Urothelium cell line (cell line): ENCODE measurements at regions not wholly inside any gene's neighbourhood (a gene's known extent, or its start where the extent isn't known, plus 50 kb on each side); places are given as distances from the start of the nearest gene placed in this dataset.

ENCODE experiments used
- DNase-seq: peaks from one replicate; pipeline ENCODE4 v3.0.0; 2011; ENCODE audit warnings: low spot score, mixed read lengths
- FAIRE-seq: peaks from 2 replicates; lab custom pipeline; 2011; peaks lifted over from hg19 to GRCh38; lab: Jason Lieb, UNC

DNA sequence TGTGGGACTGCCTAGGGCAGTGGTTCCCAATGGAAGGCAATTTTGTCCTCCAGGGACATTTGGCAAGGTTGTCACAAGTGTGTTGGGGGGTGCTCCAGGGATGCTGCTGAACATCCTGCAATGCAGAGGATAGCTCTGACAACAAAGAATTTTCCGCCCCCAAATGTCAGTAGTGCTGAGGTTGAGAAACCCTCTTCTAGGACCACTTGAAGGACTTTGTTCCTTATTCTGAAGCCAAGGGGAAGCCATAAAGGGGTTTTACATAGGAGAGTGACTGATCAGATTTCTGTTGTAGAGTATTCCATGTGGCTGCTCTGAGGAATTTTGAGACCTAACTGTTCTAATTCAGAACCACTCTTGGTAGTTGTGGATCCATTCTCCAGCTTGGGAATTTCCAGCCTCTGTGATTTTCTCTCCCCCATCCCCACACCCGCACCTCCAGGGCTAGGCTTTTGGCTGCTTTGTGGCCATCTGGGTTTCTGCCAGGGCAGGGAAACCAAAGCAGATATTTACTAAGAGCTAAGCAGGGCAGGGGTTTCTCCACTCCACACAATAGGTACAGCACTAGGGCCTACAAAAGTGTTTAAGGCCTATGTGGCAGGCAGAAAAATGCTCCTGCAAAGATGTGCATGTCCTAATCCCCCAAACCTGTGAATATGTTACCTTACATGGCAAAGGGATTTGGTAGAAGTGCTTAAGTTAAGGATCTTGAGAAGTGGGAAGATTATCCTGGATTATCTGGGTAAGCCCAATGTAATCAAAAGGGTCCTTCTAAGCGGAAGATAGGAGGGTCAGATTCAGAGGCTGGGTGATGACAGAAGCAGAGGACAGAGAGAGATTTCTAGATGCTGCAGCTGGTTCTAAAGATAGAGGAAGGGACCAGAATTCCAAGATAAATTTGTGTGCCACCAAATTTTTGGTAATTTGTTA is 135.4 kb downstream of the TMEM17 start:
- FAIRE-seq (no peak), DNase-seq (no peak)

DNA sequence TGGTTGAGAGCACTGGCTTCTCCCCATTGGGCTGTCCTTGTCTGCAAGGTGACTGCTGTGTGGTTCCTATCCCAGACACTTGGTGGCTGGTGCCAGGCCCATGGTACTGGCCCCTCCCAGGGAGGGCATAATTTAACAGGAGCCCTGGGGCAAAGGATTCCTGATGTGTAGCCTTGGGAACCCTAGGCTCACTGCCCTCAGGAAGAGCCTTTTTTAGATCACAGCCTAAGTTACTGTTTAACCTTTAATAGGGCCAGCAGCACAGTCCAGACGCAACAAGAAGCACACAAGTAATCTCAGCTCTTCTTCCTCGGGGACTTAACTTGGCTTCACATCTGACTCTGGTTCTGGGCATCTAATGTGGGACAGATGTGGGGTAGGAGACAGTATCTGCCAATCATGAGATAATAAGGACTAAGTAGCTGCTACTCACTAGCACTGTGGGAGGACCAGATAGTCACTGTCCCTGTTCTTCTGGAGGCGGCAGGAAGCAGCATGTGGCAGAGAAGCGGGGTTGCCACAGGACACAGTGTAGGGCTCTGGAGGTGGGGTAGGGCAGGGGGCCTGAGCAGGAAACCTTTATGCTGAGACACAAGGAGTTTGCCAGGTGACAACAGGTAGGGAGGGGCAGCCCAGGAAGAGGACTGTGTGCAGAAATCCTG is 136.3 kb downstream of the TMEM17 start:
- no peak for DNase-seq
- no peak for FAIRE-seq

DNA sequence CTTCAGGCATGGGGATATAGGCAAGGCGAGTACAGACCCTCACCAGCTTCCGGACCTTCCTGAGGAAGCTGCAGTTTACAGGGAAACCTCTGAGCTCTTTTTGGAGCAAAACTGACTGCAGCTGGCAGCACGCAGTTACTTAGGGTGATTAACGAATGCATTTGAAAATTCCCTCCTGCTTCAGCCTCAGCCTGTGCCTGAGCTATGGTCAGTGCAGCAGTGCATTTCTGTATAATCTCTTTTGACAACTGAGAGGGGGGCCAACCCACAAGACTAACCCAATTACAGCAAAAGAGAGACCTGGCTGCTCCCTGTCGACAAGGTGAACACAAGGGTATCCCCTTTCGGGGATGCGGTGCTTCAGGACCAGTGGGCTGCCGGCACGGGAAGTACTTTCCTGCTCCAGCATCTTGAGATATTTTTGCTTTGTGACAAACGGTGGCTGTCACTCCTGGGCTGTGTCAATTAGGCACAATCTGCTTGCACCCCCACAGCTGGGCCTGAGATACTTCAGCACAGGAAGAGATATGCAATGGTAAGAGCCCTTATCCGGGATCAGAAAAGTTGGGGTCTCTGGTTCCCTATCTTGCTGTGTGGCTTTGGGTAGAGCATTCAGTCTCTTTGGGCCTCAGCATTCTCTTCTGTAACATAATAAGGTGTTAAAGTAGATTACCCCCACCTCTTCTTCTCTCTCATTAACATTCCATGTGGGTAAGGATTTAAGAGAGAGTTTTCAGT is 141.0 kb downstream of the TMEM17 start:
- FAIRE-seq (no peak), DNase-seq (no peak)

DNA sequence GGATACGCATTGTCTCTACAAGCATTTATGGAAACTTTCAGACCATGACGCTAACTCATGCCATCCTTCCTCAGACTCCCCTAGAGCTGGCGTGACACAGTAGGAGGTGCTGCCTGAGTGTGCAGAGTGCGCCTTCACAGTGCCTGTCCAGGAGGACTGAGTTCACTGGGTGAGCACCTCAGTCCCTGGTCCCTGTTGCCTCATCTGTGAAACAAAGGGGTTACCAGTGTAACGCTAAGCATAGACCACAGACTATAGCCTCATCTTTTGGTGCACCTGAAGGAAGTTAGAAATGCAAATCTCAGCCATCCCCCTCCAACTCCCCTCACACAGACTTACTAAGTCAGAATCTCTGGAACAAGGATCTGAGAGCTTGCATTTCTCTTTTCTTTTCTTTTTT is 142.8 kb downstream of the TMEM17 start:
- FAIRE-seq = no peak
- no peak for DNase-seq

DNA sequence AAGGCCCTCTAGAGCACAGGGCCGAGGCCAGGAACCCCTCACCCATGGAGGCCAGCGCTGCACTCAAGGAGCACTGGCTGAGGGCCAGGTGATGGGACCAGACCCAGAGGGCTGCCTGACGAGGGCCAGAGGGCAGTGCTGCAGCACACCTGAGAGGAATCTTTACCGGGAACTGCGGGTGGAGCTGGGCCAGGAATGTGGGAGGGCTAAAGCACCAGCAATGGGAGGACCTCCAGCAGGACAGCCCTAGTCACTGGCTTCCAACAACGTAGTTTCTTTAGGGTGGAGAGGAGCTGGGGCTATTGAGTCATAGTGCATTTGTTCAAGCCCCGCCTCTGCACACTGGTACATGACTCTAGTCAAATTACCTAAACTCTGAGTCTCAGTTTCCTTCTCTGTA is 143.4 kb downstream of the TMEM17 start:
- DNase-seq (no peak), FAIRE-seq (no peak)

DNA sequence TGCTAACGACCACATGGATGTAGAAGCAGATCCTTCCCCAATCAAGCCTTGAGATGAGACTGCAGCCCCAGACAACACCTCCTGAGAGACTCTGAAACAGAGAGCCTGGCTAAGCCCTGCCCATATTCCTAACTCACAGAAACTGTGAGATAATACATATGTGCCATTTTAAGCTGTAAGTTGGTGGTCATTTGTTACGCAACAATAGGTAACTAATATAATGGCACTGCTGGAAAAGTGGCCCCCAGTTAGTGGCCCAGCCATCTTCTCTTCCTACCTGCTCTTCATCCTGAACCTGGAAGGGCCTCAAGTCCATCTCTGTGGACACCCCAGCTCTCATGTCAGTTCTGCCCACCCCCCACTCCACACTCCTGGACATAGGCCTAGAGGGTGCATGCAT is 144.0 kb downstream of the TMEM17 start:
- no peak for FAIRE-seq
- no peak for DNase-seq

DNA sequence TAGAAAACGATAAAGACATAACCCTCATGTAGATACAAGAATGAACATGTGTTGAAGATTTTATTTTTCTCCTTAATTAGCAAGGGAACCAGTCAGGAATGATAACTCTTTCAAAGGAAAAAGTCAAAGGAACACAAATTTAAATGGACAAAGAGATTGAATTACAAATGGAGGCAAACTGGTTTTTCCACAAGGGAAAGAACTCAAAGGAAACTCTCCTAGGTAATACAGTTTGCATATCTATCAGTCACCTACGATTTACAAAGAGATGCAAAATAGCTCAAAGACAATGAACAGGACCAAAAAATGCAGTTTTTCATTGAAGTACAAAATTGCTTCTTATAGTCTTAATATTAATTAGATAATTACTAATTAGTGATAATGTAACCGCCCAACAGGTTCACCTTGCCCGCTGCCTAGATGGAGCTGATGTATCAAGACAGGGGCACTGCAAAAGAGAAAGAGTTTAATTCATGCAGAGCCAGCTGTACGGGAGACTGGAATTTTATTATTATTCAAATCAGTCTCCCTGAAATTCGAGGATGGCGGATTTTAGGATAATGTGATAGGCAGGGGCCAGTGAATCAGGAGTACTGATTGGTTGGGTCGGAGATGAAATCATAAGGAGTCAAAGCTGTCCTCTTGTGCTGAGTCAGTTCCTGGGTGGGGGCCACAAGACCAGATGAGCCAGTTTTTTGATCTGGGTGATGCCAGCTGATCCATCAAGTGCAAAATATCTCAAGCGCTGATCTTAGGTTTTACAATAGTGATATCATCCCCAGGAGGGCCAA is 151.0 kb downstream of the TMEM17 start:
- FAIRE-seq (no peak), DNase-seq (no peak)

DNA sequence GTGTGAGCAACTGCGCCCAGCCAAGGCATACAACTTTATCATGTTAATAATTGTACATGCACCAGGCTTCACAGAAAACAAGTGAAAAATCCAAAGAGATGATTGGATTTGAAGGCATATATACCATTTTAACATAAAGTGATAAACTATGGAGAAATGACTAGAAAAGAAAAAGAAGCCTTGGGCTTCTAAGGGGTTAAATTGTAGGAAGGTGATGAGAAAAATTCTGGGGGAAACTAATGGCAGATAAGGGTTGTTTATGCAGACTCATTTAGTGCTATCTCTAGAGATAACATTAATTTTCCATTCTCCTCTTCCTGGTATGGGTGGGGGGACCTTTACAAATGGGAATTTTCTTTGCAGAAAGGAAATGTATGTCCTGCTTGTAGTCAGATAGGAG is 154.0 kb downstream of the TMEM17 start:
- DNase-seq (no peak), FAIRE-seq (no peak)

DNA sequence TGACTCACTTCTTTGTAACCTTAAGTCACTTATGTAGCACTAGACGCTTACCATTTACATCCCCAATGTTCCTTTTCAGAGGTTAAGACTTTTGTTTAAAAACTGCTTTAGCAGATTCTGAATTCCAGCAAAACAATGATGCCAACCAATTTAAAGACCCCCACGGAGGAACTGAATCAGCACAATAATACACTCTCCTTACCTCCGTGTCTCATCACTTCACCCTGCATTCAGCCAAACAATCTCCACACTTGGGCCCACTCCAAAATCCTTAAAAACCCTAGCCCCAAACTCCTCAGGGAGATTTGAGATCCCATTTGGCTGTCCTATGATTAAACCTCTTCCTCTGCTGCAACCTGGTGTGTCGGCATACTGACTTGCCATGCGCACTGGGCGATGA is 153.9 kb downstream of the B3GNT2 start:
- no peak for DNase-seq
- FAIRE-seq = no peak

DNA sequence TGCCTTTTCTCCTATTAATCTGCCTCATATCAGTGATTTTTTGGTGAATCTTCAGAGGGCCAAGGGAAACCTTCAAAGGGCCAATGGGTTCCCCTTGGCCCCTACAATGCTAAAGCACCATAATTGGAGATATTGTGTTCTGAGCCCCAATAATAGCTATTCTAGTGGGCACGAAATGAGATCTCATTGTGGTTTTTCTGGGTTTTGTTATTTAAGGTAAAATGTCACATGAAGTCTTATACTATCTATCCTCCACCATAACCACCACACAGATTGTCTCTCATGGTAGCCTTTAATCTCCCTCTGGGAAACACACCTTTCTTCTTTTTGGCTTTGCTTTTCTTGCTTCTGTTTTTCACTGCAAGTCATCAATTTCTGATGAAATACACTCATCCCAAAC is 152.8 kb downstream of the B3GNT2 start:
- no peak for DNase-seq
- no peak for FAIRE-seq

DNA sequence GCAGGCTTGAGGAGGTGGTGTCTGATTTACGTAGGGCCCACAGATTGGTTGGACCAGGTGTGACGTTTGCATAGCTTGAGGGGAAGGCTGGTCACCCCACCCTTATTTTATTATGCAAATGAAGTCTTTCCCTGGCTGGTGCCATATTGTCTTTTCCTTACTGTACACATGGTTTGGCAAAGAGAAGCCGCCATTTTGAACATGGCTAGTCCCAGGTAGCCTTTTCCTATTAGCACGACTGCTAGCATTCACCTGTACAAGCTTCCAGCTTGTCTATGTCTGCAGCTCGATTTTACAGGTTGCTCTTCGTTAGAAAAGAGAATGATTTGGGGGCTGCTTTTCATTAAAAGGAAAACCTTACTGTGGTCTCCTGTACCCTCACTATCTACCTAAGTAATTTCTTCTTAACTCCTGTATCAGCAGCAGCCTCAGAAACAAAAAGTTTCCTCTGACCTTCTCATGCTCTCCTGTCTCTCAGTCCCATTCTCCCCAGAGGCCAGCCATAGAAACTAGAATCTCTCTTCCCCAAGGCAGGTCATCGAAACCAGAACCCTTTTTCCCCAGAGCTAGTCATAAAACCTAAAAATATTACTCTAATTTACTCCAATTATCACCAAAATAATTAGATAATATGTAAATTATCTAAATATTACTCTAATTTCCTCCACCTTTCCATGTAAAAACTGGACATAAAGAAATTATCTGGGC is 151.8 kb downstream of the B3GNT2 start:
- FAIRE-seq (no peak), DNase-seq (no peak)

DNA sequence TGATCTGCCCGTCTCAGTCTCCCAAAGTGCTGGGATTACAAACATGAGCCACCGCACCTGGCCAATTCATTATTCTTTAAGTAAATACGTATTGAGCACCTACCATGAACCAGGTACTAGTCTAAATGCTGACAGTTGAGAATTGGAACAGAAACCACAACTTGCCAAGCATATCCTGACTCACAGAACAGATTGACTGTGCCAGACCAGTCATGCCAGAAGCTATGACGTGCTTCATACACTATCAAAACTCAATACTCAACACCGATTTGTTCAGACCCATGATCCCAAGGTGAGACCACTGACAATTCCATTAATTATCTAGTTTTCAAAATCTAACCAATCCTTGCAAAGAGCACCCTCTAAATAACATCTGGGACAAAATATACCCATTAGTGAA is 148.6 kb downstream of the B3GNT2 start:
- DNase-seq (no peak), FAIRE-seq (no peak)

DNA sequence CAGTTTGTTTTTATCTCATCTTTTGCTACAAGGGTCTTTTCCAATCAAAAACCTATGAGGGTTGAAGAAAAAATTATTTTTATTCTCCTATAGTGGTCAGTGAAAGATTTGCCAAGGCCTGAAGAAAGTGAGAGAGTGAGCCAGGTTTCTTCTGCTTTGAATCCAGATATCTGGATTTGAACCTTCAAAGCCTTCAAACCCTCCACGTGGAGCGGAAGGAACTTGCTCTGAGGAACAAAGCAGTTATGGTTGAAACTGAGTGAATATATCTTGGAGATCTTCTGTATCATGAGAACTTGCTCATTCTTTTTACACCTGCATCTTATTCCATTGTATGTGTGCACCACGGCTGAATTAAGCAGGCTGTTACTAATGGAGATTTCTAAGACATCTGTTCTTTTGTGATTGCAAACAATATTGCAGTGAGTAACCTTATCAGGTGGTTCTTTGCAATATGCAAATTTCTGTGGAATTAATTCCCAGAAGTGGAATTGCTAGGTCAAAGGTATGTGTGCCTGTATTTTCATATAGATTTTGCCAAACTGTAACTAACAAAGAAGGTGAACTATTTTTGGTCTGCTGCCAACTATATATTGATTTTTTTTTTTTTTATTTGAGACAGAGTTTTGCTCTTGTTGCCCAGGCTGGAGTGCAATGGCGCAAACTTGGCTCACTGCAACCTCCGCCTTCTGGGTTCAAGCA is 147.9 kb downstream of the B3GNT2 start:
- FAIRE-seq = no peak
- no peak for DNase-seq

DNA sequence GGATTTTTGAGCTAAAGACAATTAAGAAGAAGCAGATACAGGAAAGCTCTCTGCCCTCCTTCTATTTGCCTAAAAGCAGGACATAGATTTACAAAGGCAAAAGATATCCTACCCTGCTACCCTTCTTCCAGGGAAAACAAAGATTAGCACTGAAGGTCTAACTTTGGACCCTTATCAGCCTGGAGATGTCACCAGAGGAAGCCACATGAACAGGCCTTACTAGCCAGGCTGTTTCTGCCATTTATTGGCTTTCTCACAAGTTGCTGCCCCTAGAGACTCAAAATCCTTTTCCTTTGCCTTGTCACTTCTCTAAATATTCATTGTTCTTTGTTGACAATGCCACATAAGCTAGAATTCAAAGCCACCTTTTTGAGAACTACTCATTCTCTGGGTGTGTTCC is 147.3 kb downstream of the B3GNT2 start:
- no peak for DNase-seq
- FAIRE-seq = no peak

DNA sequence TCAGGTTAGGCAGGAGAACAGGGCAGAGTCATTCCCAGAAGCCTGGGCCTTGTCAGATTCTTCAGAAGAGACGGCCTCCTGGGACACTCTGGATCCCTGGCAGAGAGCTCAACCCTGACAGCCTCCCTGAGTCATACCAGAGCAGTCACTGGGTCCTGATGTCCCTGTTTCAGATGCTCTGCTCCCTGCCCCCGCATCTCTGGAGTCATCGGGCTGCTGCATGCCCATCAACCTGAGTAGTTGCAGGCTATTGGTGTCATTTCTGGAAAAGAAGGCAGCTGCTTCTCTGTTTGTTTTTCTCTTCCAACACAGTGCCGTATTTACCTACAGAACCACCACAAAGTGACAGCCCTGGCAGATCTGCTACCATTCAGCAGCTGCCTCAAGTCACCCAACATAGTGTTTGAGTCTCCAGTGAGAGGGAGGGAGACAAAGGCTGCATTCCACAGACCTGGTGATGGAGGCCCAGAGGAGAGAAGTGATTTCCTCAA is 145.1 kb downstream of the B3GNT2 start:
- FAIRE-seq (no peak), DNase-seq (peak; percentile 26)

DNA sequence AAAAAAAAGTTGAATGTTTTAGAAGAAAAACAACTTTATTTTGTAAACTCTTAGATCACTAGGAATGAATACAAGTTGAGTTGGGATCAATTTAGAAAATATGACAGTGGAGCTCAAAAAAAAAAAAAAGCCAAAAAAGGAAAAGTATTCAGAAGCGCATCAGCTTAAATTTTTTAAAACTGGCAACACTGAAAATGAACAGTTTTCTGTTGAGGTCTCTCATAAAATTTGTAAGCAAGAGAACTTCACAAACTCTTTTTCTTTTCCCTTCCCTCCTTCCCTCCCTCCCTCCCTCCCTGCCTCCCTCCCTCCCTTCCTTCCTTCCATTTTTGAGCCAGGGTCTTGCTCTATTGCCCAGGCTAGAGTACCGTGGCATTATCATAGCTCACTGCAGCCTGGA is 143.9 kb downstream of the B3GNT2 start:
- FAIRE-seq = no peak
- no peak for DNase-seq

DNA sequence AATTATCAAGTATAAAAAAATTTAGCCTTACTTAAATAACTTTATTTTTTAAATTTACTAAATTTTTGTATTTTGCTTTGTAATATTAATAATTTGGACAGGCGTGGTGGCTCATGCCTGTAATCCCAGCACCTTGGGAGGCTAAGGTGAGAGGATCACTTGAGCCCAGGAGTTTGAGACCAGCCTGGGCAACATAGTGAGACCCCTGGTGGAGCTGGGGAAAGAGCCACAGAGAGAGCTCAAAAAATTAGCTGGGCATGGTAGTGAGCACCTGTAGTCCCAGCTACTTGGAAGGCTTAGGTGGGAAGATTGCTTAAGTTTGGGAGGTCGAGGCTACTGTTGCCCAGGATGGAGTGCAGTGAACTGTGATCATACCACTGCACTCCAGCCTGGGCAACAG is 143.5 kb downstream of the B3GNT2 start:
- FAIRE-seq (no peak), DNase-seq (no peak)

DNA sequence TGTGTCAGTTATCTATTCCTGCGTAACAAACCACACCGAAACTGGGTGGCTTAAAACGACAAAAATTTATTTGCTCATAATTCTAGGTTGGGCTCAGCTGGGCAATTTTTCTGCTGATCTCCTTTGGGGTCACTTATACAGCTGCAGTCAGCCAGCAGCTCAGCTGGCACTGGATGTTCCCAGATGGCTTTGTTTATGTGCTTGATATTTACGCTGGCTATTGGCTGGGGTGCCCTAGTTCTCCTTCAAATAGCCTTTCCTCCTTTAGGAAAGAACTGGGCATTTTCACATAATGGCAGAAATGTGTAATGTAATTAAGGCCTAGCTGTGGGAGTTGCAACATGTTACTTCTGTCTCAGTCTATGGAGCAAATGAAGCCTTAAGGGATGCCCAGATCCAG is 142.2 kb downstream of the B3GNT2 start:
- FAIRE-seq (no peak), DNase-seq (no peak)

DNA sequence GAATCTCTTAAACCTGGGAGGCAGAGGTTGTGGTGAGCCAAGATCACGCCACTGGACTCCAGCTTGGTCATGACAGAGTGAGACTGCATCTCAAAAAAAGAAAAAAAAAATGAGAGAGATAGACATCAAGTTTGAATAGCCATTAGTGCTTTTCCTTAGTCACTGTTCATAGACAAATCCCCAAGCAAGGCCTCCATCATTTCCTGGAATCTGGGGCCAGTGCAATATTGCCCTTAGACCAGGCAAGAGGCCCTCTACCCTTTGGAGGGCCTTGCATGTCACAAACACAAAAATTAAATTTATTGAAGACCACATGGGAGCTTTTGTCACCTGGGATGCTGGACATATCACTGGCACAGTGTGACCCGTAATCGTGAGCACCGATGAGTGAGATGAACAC is 141.5 kb downstream of the B3GNT2 start:
- DNase-seq (no peak), FAIRE-seq (no peak)

DNA sequence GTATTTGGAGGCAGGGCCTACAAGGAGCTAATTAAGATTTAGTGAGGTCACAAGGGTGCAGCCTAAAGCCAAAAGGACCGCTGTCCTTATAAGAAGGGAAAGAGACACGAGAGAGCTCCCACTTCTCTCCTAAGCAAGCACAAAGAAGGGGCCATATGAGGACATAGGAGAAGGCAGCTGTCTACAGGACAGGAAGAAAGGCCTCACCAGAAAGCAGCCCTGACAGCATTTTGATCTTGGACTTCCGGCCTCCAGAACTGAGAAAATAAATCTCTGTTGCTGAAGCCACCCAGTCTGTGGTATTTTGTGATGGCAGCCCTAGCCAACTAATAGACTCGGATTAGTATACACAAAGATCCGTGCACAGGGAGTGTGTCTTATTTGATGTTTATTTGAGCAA is 139.7 kb downstream of the B3GNT2 start:
- DNase-seq (no peak), FAIRE-seq (no peak)
